Mononuclear cell (primary cell): ENCODE measurements at regions not wholly inside any gene's neighbourhood (a gene's known extent, or its start where the extent isn't known, plus 50 kb on each side); places are given as distances from the start of the nearest gene placed in this dataset.
"Not testable (repeated sequence)": the region's sequence is repeated elsewhere in the genome, so short reads cannot be mapped to it uniquely, and the experiment has no call there.

Source experiments
- H3K27me3 ChIP-seq: 2 replicates; pipeline ENCODE4 v1.6.0; 2011; ENCODE audit warnings: low read length, control low read depth; ENCODE audit not compliant: insufficient read depth
- H3K4me1 ChIP-seq: 2 replicates; pipeline ENCODE4 v1.5.1; 2011; ENCODE audit warnings: mild to moderate bottlenecking, low read length, control low read depth; ENCODE audit not compliant: insufficient read depth
- H3K4me3 ChIP-seq: 2 replicates; pipeline ENCODE4 v1.5.1; 2011; ENCODE audit warnings: mild to moderate bottlenecking, low read length, moderate library complexity
- H3K9me3 ChIP-seq: 2 replicates; pipeline ENCODE4 v1.5.1; 2011; ENCODE audit warnings: low read depth, mild to moderate bottlenecking, control low read depth, low read length

DNA sequence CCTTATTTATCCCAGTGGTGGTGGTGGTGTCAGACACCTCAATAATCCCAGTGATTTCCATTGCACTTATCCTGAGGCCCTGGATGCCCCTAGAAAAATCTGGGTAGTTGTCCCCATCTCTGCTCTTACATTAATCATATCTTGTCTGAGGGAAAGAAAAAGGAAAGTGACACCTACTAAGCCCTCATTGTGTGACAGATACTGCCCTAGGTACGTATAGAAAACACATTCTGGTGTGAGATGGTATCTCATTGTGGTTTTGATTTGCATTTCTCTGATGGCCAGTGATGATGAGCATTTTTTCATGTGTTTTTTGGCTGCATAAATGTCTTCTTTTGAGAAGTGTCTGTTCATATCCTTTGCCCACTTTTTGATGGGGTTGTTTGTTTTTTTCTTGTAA, 162.6 kb upstream of the JADE1 start:
- H3K4me3 ChIP-seq, H3K27me3 ChIP-seq, H3K9me3 ChIP-seq, H3K4me1 ChIP-seq: not testable (repeated sequence)

DNA sequence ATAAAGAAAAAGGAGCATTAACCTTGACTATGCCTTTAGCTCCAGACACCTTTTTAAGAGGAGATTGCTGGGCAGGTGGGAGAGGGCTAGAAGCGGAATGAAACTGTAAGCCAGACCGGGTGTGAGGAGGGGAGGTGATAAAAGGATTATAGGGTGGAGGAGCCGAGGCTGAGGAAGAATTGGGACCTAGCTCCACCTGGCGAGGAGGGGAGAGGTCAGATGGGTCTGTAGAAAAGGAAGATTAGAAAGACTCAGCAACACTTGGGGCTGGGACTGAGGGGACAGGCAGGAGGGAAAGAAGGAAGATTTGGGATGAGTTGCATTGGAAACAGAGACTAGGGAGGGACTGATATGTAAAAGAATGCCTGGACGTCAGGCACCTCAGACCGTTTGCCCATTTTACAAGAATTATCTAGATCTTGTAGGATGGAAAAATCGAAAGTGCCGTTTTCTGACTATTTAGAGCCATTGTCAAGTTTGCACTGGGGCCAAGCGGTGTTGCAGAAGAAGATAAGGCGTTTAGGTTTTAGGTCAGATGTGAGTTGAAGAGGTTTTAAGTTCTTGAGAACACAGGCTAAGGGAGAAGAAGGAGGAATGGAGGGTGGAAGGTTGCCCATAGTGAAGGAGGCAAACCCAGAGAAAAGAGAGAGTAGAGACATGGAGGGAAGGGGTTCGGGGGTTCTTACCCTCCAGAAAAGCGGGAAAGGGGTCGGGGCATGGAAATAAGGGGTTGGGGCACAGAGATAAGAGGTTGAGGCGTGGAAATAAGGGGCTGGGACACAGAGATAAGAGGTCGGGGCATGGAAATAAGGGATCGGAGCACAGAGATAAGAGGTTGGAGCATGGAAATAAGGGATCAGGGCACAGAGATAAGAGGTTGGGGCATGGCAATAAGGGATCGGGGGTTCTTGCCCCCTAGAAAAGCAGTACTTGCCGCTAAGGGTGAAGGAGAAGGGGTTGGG, 164.5 kb upstream of the JADE1 start:
- not testable (repeated sequence) for H3K27me3 ChIP-seq, H3K4me1 ChIP-seq, H3K9me3 ChIP-seq, H3K4me3 ChIP-seq

DNA sequence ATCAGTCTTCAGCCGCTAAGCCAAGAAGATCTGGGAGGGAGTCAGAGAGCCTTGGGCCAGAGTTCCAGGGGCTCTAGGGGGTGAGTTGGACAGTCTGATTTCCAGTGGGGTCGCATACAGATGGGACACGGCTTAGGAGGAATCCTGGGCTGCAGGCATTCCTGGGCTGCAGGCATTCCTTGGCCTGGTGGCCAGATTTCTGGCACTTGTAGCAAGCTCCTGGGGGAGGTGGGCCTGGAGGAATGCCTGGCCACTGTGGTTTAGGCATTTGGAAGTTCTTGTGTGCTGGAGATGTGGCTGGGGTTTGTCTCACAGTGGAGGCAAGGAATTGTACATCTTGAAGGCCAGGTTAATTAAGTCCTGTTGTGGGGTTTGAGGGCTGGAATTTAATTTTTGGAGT, 165.4 kb upstream of the JADE1 start:
- not testable (repeated sequence) for H3K27me3 ChIP-seq, H3K4me1 ChIP-seq, H3K9me3 ChIP-seq, H3K4me3 ChIP-seq

DNA sequence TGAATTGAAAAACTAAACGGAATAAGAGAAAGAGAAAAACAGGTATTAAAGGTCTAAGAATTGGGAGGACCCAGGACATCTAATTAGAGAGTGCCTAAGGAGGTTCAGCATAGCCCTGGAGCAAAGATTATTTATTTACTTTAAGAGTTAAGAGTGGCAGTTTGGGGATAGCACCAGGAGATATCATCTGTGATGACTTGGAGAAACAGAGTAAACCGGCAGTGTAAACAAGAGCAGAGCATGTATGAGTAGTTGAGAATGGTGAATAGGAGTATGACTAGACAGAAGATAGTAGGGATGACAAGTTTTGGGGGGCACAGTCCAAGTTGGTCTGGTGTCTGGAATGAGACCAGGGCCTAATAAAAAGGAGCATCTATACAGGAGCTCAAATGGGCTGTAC, 167.9 kb upstream of the JADE1 start:
- not testable (repeated sequence) for H3K4me1 ChIP-seq, H3K27me3 ChIP-seq, H3K4me3 ChIP-seq, H3K9me3 ChIP-seq

DNA sequence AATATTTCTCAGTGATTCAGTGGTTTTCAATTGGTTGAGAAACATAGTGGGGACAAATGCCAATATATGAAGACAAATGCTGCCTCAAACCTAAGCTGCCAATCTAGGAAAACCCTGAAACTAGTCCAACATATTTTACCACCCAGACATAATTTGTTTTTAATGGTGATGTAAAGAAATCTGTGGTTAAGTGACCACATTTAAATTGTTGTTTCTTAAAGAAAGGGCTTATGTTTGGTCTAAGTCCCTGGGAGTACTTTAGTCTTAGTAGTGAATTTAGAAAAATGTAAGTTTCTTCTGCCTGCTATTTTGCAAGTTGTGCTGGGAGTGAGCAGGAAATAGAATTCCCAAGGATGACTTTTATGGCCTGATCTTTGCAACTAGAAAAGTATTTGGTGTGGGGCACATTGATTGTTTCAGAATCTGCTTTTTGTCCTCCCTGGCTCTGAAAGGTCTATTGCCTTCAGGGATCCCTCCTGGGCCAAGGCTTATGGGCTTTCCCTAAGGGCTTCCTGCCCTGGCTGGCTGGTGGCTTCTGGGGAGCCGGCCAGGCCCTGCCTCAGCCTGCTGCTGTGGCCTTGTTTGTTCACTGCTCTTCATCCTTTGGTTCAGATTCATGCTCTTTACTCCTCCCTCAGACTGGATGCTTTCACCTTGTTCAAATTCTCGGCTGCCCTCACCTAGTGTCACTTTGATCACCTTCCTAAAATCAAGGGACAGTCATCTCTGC, 169.8 kb upstream of the JADE1 start:
- H3K4me3 ChIP-seq, result no peak overlapping the region
- no peaks in the 10 kb centered on the region for H3K27me3 ChIP-seq
- no peaks in the 10 kb centered on the region for H3K9me3 ChIP-seq
- H3K4me1 ChIP-seq, result no peaks in the 10 kb centered on the region

DNA sequence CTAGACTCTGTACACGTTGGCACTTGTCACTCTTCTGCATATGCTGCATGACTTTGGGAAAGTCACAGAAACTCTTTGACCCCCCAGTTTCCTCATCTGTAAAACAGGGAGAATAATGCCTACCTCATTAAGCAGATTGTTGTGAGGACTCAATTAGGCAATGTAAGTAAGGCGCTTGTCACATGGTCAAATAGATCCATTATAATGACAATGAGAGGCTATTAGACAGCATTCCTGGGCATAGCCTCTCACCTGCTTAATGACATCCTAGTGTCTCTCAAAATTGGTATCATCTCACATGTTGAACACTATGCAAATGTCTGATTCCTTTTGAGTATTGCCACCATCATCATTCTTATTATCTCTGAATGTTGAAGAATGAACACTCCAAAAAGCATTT, 172.6 kb upstream of the JADE1 start:
- no peaks in the 10 kb centered on the region for H3K4me1 ChIP-seq
- no peaks in the 10 kb centered on the region for H3K9me3 ChIP-seq
- no peak overlapping the region for H3K4me3 ChIP-seq
- no peaks in the 10 kb centered on the region for H3K27me3 ChIP-seq

DNA sequence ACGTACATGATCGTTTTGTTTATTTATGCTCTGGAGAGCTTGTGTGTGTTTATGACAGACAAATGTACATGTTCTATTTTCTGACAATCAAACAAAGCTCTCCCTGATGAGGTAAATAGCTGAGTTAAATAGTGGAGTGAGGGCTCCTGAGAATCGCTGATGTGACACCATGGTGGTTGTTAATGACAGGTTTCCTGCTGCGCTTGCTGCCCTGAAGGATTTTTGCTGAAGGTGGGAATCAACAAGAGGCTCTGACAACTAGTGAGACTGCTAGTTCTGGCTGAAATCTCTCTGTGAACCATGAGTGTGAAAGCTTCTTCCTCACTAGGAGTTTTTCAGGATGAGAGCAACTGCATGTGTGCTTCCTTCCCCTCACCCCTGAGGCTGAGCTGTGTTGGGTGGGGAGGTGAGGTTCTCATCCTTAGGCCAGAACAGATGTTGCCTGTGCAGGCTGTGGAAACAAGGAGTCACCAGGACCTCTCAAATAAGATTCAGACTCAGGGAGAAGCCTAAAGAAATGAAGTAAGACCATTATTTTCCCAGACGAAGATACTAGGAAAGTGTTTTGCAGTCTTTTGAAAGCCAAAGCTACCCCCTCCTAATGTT, 173.4 kb upstream of the JADE1 start:
- Histone ChIP-seq H3K4me1 (no peaks in the 10 kb centered on the region), H3K4me3 (no peak overlapping the region), H3K9me3 (no peaks in the 10 kb centered on the region), H3K27me3 (no peaks in the 10 kb centered on the region)

DNA sequence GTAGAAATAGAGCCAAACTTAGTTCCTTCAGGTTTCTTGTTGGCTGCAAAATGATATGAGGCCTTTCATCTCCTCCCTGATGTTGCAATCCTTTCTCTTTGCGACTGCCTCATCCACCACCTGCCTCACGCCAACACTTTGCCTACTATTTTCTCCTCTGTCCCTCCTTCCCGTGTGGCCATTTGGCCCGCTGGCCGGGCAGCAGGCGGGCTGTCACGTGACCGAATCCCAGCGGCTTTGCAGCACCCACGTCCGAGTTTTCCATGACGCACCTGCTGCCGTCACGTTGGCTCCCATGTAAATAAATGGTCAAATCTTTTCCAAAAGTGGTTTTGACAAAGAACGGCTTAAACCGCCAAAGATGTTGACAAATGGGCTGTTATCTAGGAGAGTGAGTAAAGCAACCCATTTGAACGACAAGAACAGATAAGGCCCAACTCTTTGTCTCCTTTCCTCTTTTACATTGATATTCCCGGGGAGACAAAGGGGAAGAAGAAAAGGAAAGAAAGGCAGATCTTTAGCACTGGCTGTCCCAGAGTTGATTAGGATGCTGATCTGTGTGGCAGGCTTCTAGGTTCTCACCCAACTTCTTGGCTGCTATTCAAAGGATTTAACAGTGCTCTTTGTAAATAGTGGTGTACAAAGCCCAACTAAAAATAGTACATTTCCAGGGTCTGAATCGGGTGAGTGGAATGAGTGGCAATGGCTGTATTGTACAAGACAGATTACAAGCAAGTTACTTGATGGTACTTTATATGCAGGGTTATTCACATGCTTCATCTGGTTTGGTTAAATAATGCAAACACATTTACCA, 174.2 kb upstream of the JADE1 start:
- H3K4me1 ChIP-seq, result no peaks in the 10 kb centered on the region
- H3K27me3 ChIP-seq, result no peaks in the 10 kb centered on the region
- no peaks in the 10 kb centered on the region for H3K9me3 ChIP-seq
- H3K4me3 ChIP-seq, result no peak overlapping the region

DNA sequence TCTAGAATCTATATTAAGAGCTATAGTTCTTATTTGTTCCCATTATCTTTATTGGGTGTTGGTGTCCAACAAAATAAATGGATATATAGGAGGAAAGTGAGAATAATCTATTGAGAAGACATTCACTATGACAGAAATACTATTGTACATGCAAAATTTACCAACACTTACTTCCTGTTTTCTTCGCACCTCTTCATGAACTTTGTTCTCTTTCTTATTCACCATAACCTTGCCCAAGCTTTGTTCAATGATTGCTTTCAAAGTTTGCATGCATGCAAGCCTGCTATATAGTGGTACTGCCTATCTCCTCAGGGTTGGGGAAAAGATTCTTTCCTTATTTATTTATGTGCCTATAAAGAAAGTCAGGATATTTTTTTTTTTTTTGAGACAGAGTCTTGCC, 176.4 kb upstream of the JADE1 start:
- no peaks in the 10 kb centered on the region for H3K27me3 ChIP-seq
- no peaks in the 10 kb centered on the region for H3K9me3 ChIP-seq
- H3K4me3 ChIP-seq, result no peak overlapping the region
- no peaks in the 10 kb centered on the region for H3K4me1 ChIP-seq

DNA sequence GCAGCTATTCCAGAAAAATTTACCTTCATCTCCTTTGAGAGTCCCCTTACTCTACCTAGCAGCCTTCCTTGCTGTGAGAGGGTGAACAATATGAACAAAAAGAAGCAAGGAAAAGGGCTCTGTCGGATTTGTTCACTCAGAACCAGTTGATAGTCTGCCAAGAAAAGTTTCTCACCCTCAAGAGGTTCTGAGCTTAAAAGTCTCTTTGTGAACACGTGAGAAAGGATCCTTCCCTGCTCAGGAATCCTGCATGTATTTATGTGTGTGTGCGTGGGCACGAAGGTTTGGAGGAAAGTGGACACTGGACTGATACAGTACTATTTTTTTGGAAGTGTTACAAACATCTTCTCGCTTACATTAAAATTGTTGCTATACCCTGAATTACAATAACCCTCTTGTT, 178.6 kb upstream of the JADE1 start:
- H3K27me3 ChIP-seq, result no peaks in the 10 kb centered on the region
- no peaks in the 10 kb centered on the region for H3K4me1 ChIP-seq
- no peaks in the 10 kb centered on the region for H3K9me3 ChIP-seq
- no peak overlapping the region for H3K4me3 ChIP-seq

DNA sequence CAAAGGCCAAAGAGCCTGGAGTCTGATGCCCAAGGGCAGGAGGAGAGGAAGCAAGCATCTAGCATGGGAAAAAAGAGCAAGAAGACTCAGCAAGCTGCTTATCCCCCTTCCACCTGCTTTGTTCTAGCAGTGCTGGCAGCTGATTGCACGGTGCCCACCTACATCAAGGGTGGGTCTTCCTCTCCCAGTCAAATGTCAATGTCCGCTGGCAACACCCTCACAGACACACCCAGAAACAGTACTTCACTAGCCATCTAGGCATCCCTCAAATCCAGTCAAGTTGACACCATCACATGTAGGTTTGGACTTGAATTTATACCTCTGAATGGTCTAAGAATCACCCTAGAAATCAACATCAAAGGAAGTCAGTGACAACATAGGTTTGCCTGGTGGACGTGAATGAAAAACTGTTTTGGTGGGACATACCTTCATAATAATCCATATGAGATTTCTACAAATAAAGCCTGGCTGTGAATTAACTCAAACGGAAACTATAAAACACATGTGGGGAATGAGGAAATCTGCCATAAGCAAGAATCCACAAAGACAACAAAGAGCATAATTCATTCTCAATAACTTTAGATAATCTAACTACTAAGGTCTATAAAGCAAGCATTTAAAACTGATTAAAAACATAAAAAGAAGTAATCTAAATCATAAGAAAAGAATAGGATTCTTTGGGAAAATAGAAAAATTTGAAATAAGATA, 185.8 kb upstream of the JADE1 start:
- H3K4me1 ChIP-seq, result no peaks in the 10 kb centered on the region
- H3K9me3 ChIP-seq, result no peaks in the 10 kb centered on the region
- H3K4me3 ChIP-seq, result no peak overlapping the region
- H3K27me3 ChIP-seq, result no peaks in the 10 kb centered on the region

DNA sequence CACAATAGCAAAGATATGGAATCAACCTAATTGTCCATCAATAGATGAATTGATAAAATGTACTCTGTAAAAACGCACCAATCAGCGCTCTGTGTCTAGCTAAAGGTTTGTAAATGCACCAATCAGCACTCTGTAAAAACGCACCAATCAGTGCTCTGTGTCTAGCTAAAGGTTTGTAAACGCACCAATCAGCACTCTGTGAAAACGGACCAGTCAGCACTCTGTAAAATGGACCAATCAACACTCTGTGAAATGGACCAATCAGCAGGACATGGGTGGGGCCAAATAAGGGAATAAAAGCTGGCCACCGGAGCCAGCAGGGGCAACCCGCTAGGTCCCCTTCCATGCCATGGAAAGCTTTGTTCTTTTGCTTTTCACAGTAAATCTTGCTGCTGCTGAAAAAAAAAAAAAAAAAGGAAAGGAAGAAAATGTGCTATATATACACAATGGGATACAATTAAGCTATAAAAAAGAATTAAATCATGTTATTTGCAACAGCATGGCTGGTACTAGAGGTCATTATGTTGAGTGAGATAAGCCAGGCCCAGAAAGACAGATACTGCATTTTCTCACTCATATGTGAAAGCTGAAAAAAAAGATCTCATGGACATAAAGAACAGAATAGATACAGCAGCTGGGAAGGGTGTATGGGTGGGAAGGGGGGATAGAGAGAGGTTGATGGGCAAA, 189.1 kb upstream of the JADE1 start:
- H3K9me3 ChIP-seq, H3K27me3 ChIP-seq, H3K4me3 ChIP-seq, H3K4me1 ChIP-seq: not testable (repeated sequence)

DNA sequence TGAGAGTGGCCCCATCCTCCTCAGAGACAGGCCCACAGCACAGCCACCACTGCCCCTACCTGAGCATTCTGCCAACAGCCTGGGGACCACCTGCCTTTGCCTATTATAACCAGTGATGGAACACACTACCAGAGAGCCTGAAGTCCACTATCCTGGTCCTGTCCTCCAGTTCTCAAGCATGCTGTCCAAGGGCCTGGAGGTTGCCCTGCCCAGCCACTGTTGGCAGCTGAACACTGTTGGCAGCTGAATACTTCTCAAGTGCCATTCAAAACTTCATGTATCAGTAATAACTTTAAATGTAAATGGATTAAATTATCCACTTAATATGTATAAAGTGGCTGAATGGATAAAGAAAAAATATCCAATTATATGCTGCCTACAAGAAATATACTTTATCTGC, 194.3 kb upstream of the JADE1 start:
- H3K27me3 ChIP-seq, result no peaks in the 10 kb centered on the region
- H3K4me3 ChIP-seq, result no peak overlapping the region
- H3K4me1 ChIP-seq, result no peaks in the 10 kb centered on the region
- no peaks in the 10 kb centered on the region for H3K9me3 ChIP-seq

DNA sequence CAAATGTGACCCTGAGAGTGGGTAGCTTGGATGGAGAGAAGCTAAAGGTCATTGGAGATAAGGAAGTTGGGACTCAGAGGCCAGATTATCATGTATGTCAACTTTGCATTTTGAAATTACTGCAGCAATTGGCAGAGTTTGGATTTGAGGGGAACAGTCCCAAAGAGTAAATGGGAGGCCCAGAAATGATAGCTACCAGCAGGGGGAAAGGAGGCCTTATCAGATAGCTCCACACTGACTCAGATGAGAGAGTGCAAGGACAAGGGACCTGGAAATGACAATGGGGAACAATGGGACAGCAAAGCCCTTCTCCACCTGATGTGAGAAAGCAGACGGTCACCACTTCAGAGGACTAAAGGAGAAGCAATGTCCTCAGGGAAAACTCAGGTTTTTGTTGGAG, 201.5 kb upstream of the JADE1 start:
- no peaks in the 10 kb centered on the region for H3K9me3 ChIP-seq
- no peaks in the 10 kb centered on the region for H3K4me1 ChIP-seq
- no peak overlapping the region for H3K4me3 ChIP-seq
- H3K27me3 ChIP-seq, result no peaks in the 10 kb centered on the region
